Tongue (tissue), 1 donor: ENCODE measurements at regions not wholly inside any gene's neighbourhood (a gene's known extent, or its start where the extent isn't known, plus 50 kb on each side); places are given as distances from the start of the nearest gene placed in this dataset.

ENCODE experiments used
- DNase-seq: peaks from one replicate; pipeline ENCODE4 v3.0.0-alpha.2; 2015

DNA sequence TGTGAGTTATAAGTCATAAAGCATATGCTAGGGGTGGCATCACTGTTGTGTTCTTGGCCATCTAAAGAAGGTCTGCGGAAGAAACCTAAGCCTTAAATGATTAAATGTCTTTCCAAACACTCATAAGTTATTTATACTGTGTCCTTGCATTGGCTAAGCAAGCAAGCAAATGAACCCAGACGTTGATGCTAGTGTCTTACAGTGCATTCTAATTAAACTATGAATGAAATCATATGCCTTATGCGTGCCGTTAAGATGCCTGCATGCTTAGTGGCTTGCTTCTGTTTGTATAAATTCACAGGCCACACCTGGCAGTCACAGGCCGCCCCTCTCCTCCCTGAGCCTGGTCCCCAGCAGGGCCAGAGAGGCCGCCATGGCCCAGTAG is 49.9 kb downstream of the RIN2 start:
- DNase-seq = no peak

DNA sequence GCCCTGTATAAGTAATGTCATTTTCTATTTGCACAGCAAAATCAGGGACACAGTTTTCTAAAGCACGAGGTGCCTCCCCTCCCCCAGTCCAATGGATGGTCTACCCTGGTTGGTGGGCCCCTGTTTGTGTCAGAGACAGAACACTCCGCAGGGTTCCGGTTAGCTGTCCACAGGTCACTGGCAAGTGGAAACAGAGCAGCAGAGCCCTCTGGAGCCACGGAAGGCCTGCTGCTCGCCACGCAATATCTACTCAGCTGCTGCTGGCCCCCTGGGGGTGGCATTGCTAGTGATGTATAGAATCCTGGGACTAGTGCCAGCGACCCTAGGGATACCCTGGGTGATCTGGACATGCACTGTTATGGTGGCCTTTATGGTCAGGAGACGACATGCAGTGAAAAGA is 50.4 kb downstream of the RIN2 start:
- no peak for DNase-seq

DNA sequence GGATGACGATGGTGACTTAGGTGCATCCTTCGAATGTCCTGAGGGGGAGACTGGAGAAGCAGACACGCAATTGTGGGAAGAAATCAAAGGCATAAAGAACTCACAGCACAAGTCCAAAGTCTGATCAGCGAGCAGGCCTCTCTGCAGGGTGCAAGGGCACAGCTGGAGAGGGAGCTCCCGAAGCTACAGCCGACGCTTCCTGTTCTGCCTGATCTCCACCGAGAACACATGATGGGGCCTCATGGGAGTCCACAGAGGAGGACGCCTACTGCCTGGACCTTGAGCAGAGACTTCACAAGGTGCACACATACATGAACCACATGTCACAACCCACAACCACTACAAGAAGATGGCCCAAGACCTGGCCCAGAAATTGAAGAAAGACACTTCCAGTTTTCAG is 51.4 kb downstream of the RIN2 start:
- DNase-seq = no peak

DNA sequence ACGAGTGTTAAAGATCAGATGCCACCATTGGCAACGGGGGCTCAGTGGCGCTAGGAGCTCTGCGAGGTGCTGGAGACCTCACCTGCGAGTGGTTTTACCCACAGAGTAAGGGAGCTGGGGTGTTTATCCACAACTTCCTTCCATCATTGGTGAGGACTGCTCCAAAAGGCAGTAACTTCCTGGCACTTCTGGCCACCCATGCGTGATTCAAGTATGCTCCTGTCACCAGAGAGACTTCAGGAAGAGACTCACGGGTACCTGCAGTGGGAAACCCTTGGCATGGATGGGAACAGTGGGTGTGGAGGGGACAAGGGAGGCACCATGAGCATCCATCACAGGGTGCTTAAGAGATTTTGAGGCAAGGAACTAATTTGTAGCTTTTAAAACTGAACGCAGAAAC is 53.2 kb downstream of the RIN2 start:
- DNase-seq = no peak

DNA sequence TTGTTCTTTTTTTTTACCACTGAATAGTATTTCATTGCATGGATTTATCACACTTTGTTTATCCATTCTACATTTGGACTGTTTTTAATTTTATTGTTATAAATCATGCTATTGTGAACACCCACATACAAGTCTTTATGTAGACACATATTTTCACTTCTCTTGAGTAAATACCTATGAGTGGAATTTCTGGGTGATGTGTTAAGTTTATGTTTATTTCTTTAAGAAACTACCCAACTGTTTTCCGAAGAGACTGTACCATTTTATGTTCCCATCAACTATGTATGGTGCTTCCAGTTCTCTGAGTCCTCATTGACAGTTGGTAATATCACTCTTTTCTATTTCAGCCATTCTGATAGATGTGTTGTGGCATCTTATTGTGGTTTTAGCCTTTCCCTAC is 54.0 kb downstream of the RIN2 start:
- no peak for DNase-seq

DNA sequence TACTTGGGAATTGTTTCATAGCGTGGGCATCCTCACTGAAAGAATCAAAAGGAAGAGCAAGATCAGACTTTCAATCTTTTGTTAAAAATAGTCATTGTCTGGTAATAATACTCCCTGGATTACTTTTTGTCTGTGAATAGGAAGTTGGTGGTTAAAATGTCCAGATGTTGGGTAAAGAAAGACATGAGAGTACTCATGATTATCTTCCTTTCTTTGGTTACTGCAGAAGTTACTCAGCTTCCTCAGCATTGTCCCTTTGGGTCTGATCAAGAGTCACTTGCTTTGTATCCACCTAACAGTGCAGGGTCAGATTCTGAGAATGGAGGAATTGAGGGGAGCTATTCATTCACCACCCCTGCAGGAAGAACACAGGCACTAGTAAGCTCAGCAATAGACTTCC is 54.6 kb downstream of the RIN2 start:
- DNase-seq = no peak

DNA sequence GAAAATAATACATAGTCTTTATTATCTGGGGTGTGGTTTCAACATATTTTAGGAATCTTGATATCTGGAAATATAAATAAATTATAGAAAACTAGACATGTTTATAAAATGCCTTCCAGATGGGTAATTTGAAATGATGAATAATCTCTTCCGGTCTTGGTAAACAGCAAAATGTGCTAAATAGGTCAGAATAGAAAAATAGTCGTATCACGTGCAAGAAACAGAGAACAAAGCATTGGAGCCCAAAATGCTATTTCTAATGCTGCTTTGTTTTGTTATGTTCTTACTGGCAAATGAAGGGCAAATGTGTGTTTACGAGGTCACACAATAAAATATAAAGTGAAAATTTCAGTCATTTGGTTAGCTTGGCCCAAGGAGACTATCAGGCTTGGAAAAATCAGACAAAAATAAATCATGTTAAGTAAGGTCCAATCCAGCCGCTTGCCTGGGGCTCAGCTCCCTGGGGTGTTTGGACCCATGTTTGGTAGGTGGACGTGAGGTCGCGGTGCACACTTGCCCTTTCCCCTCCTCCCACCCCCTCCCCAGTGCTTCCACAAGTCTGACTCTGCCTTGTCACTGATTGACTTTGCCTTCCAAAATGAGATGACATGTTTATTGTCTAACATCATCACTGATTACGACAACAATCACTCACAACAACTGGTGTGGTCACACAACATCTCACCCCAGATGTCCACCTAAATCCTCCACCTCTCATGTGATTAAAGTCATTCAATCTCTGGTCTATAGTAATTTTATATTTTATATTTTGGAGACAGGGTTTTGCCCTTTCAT is 56.0 kb downstream of the RIN2 start:
- no peak for DNase-seq

DNA sequence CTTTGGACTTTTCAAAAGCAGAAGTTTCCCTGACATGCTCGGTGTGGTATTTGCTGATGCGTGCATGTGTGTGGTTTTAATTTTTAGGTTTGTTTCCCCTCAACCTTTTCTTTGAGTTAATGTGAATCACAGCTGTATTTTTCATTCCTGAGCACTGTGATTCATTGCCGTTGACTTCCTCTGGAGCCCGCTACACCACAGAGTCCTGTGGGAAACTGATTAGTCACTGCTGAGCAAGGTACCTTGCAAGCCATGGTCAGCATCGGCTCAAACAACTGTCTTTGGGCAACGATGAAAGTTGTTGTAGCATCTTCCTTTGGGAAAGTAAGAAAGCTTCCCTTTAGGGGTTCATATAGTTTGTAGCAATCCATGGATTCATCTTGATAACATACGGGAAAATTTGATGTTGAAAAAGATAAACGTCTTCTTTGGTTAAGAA is 57.5 kb downstream of the RIN2 start:
- peak; percentile 37 for DNase-seq

DNA sequence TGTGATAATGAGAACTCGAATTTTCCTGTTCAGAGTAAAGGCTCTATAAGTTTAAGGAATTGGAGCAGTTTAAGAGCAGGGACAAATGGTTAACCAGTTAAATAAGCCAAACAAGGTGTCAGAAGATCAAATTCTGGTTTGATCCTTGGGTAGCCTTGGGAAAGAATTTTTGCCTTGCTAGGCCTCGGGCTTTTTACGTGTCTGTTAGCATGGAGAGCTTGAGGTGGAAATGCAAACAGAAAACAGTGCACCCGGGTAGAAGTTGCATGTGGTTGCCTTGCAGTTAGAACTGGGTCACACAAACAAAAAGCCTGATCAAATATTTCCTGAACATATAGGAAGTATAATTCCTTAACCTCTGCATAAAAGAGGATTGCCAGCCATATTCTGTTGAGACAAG is 58.3 kb downstream of the RIN2 start:
- no peak for DNase-seq

DNA sequence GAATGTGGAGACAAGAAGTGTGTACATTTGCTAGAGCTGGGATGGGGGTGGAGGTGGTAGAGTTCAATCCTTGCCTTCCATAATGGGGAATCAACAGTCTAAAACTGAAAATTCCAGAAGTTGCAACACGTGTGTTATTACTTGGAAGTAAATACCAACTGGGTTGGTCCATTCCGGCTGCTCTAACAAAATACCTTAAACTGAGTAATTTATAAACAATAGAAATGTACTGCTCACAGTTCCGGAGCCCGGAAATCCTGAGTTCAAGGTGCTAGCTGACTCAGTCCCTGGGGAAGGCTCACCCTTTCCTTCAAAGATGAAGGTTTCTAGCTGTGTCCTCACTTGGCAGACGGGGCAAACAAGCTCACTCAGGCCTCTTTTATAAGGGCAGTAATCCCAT is 59.0 kb downstream of the RIN2 start:
- no peak for DNase-seq

DNA sequence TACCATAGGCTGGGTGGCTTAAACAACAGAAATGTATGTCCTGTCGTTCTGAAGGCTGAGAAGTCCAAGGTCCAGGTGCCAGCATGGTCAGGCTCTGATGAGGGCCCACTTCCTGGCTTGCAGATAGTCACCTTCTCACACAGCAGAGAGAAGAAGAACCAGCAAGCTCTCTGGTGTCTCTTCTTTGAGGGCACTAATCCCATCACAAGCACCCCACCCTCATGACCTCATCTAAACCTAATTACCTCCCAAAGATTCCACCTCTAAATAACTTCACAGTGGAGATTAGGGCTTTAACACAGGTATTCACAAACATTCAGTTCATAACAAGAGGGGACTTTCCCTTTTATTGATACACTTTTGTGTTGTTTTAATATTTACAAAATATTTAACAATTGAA is 61.1 kb downstream of the RIN2 start:
- DNase-seq = no peak

DNA sequence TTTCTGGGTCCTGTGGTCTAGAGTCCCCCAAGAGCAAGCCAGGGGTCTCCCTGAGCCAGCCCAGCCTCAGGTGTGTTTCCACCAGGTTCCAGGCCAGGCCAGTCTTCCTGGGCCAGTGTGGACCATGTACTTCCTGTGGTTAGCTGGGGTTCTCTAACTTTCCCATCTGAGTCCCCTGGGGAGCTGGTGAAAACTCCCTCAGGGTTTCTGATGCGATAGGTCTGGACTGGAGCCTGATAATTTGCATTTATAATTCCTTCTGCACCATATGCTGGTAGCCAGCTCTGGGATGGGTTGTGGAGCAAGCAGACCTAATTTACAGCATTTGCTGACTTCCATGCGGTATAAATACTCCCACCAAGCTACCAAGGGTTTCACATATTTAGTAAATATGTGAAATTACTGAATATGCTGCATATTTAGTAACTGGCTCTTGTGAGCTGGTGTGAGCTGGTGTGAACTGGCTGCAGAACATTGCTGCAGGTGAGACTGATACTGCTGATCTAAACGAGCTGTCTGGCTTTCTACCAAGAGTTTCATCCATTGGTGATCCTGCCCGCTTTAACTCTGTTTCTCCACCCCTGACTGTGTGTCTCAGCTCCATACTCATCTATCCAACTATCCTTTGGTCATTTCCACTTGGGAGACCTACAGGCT is 62.6 kb downstream of the RIN2 start:
- no peak for DNase-seq

DNA sequence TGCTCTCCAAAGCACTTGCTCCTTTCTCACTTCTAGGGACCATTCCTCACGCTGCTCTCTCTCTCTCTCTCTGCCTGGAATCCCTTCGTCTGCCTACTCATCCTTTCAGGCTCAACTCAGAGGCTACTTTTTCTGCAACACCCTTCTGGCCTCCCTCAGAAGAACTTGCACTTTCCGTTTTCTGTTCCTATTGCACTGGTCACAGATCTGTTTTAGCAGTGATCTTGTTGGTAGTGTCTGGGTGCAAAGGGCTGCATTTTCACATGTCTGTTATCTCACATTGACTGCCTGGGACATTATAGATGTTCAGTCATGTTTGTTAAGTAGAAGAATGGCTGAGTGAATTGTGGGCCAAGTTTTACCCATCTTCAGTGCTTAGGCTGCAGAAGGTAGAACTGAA is 63.5 kb downstream of the RIN2 start:
- DNase-seq = no peak

DNA sequence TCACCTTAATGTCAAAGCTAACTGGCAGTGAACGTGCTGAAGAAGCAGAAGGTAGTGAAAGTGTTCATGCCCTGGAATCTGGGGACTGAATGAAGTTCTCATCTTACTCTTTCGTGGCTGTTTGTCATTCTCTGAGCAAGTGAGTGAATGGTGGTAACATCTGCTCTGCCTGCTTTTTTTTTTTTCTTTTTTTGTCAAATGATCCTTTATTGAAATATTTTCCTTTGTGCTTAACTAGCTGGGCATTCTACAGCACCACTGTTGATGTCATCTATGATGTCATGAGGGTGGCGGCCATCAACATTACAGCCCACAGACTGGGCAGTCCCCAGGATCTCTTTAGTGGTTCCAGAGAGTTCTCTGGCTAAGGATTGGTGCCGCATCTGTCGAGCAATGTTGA is 65.2 kb downstream of the RIN2 start:
- peak; percentile 41 for DNase-seq

DNA sequence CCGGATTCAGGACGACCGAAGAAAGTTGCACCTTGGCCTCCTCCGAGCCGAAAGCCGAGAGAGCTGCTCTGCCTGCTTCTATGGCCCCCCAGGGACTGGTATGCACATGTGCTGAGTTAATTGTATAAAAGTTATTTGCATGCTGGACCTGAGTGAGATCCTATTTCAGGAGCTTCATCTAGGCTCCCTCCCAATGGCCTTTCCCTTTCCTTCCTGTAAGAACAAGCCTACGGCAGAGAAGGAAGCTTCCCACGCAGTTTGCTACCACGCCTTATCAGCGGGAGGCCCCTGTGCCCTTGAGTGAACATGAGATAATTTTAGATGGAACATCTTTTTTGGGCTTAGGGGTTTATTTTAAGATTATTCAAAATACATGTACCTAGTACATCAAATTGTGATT is 65.9 kb downstream of the RIN2 start:
- DNase-seq = peak; percentile 39

DNA sequence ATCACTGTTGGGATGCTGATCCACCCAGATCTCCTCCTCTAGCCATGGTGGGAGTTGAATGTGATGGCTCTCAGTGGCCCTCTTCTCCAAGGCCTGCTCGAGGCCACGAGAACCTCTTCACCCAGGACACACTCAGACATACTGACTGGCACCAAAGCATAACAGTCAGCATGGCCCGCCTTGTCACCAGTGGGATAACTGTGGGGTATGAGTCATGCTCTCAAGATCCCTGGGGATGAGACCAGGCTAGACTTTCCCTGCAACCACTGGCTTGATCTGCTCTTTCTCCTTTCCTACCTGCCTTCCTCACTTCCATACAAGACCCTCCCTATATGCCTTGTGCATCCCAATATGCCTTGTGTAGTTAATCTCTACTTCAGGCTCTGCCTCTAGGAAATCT is 66.8 kb downstream of the RIN2 start:
- no peak for DNase-seq

DNA sequence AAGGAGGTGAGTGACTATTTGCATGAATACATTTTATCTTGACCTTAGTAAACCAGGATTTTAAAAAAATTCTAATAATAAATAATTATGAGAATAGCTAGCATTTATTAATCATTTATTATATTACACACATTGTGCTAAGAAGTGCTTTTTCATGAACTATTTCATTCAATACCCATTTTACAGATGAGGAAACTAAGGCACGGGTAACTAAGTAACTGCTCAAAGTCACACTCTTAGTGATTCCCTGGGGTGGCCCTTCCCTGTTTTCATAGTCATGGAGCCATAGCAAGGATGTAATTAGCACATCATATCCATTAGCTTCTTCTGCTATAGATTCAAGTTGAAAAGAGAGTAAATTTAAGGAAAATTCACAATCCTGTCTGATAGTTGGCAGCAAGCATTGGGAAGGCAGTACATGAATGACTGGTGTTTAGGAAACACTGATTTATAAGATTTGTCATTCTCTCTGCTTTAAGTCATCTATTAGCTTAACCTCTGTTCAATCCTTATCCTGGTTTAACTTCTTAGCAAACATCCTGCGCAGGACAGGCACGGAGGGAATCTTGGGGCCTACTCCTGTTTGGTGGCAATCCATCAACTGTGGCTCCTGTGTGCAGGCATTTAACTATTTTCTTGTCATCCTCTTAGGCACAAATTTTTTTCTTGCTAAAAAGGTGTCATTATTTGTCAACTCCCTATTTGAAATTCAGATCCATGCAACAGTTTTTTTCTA is 68.3 kb downstream of the RIN2 start:
- DNase-seq = no peak

DNA sequence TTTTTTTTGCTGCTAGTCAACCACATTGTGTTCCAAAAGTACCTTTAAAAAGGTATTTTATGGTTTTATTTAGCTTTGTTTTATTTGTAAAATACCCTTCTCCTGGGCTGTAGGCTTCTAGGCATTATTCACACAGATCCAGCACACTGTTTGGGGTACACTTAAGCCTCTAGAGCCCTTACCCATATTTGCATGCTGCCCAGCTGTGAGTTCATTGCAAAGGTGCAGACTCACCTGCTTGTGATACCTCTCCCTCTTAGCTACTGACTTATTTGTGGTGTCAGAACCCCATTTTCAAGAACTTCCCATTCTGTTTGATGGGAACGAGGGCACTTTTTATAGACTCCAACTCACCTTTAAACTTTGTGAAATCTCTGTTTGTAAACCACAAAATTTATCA is 69.8 kb downstream of the RIN2 start:
- no peak for DNase-seq

DNA sequence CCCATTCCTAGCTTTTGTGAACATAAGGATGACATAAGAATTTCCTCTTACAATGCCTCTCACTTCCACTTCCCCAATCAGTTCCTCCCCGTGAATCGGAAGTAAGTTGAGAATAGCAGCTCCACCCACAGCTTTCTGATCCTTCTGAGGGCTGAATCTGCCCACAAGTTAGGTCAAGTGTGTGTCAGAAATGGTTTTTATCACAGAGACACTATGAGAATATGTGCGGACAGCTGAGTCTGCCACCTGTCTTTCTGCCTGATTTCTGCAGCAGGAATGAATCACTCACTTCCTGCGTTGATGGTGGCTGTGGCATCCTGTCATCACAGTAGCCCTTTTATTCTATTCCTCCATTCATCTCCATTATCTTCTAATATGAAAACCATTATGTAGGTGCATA is 70.2 kb downstream of the RIN2 start:
- peak; percentile 70 for DNase-seq

DNA sequence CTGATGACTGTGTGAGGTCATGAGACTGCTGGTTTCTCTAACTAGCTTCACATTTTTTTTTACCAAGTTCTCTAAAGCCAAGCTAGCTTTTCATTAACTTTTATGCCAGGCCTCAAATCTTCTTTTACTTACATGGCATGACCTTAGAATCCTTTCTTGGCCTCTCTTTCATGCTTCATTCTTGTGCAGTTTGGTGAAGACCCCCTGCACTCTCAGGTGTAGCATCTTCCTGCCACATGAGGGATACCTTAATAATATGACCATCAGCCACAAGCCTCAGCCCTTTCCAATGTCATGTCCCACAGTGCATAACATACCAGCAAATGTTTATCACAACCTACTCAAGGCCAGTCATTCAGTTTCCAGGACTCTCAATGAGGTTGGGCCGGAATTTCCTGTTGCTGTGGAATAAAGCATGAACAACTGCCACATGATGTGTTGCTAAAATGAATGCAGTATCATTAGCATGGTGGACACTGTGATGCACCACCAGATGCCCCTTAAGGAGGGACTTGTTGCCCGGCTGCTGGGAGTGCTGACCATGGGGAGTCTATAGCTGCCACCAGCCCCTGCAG is 72.2 kb downstream of the RIN2 start:
- no peak for DNase-seq

DNA sequence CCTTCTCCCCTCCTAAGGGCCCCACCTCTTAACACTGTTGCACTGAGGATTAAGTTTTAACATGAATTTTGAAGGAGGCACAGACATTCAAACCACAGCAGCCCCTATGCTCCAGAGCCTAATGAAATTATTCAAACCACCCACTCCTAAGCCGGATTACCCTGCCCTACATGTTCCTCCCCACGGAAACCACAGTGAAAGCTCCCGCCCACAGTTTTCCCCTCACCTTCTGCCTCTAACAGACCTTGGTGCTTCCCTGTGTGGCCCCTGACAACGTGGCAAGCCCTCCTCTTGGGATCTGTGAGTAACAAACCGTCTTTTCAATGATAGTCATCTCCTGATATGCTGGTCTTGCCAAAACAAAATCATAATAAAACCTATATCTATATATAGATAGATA is 74.8 kb downstream of the RIN2 start:
- DNase-seq = no peak

DNA sequence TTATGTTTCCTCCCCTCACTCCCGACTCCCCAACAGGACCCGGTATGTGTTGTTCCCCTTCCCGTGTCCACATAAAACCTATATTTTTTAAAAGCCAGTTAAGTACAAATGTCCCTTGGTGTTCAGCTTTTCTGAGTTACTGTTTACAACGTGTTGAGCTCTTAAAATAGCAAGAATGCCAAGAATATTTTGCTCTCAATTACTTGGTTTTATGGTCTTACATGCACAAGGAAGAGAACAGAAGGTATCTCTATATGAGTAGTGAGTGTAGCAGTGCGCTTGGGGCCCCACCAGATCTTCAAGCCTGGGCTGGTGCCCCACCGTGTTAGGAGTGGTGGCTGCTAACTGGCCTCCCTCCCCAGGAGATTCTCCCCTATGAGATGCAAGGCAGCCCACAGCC is 75.3 kb downstream of the RIN2 start:
- DNase-seq = no peak

DNA sequence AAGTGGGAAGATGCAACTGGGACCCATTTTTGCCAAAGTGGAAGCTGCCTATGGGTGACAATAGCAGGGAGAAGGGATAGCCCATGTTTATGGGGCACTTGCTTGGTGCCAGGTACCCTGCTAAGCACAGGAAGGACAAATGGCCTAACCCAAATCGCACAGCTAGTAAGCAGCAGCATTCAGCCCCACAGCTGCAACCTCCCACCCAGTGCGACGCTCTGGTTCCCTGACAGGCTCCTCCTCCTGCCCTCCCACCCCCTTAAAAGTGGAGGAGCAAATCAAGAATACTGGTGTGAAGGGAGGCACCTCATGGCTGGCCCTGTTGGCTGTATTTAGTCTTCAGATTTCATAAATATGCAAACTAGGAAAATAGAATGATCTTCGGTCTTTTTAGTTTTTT is 76.2 kb downstream of the RIN2 start:
- no peak for DNase-seq
